ENCODE measurements at regions not wholly inside any gene's neighbourhood (a gene's known extent, or its start where the extent isn't known, plus 50 kb on each side); places are given as distances from the start of the nearest gene placed in this dataset.
A peak's percentile ranks its signal among the peaks of the same experiment; 100 is the strongest.

DNA sequence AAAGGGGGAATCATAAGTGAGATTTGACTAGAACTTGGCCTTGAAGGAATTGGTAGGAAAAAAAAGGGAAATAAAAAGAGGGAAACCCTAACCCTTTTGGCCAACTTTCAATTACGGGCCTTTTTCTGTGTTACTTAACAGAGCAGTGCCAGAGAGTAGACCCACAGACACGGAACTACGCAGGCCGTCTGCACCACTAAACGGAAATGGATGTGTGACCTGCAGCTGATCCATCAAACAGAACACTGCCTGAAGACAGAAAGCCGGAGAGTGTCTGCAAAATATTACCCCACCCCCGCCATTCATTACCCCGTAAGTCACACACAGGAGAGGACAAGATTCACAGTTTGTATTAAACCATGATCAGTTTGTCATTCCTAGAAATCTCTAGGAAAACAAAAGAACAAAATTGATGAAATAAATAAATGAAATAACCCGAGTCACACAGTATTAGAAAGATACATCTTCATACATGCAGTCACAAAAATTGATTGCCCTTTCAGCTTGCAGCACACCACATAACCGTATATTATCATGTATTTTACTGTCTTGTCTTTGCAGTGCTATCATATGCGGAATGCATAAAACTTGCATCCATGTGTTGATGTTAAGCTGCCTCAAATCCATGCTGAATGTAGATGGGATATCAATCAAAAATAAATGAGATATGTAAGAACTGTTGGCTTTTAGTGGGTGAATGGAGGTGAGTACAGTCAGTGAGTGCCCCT is 424.7 kb downstream of the IRS2 start:
- no peak for DNase-seq

DNA sequence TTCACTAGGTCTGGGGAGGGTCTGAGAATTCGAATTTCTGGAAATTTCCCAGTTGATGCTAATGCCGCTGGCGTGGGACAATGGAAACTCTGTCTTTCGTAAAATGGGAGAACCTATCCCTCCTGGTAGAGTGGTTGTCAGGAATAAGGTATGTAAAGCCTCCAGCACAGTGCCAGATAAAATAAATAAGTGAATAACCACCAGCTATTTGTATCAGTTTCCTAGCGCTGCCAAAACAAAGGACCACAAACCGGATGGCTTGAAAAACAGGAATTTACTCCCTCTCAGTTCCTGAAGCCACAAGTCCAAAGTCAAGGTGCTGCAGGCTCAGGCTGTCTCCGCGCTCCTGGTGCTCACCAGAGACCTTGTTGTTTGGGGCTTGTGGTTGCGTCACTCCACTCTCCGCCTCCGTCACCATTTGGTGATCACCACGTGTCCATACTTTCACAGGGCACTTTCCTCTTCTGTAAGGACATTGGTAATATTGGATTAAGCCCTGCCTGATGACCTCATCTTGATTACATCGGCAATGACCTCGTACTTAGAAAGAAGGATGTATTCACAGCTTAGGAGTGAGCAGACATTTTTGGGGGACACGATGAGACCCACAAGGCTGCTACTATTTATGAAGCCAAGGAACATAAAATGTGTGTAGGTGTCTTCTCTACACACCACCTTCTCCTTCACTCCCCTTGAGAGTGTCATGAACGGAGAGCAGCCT is 428.5 kb downstream of the IRS2 start:
- DNase-seq = peak; percentile 15

DNA sequence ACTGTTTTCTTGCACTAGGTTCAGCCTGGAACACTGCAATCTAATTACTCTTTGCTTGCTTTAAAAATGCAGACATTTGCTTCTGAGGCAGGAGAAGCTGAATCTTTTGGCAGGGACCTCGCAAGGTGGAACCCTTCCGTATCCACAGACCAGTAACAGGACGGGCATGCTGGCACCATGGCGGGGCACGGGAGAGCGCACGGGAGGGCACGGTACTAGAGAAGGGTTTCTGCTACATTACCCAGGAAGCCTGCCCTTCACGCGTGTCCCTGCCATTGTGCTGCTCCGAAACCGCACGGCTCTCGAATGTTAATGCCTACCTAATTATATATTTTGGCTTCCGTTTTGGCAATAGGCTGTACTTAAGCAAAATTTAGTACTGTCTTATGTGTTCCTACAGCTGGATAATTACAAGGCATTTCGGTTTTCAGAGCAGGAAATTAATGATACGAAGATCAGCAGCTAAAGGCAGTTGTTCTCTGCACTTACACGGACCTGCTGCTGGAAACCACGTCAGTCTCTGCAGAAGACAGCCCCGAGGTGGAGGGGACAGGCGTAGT is 430.4 kb downstream of the IRS2 start:
- no peak for DNase-seq

DNA sequence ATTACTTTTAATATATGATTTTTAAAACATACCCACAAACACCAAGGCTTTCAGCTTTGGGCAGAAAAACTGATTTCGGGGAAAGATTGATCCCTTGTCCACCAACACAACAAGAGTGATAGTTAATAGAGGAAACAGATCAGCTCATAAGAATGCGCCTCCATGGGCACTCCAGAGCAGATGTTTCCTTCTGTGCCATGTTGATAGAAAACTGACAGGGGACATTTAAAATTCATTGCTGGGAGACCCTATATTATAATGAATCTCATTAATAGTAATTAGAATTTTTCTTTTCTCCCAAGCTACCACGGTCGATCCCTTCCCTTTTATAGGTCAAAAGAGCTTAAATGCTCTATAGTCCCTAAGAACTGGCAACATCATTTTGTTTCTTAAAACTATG is 431.2 kb downstream of the IRS2 start:
- no peak for DNase-seq

DNA sequence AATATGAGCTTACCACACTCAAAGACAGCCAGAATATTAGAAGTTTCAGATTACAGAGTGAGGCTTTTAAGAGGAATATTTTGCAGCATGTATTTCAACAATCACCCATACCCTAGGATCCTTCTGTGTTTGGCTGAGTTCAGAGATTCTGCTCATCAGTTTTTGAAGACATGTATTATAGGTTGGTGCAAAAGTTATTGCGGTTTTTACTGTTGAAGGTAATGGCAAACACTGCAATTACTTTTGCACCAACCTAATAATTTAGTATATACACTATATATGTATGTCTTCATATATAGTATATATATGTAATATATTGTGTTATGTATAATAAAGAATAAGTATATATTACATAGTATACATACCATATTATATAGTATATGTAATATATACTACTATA is 435.1 kb downstream of the IRS2 start:
- DNase-seq = no peak

DNA sequence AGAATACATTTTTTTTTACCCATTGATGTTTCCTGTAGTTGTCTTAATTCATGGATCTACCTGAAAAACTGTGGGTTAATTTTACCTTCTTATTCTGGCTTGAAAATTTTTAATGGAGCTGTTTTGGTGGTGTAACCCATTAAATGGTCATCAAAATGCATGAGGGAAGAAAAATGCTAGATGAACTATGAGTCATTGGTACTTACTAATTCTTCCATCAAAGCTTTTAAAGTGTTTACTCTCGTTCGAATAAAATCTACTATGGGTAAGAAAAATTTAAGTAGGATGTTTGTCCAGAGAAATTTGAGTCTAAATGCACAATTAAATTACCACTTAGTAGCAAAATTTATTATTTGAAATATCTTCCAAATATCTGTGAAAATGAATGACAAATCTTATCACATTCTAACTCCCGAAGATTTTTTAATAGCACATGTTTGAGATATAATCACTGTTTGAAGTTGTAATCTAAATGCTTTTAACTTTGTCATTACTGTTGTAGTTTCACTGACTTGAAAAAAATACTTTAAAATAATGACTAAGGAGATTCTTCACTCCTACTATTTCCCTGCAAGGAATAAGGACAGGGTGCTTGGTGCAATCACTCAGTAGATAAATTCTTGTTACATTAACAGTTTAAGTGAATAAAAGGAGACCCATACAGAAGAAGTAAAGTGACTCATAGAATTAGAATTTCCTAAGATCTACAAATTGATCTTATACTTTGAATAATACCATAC is 437.7 kb downstream of the IRS2 start:
- DNase-seq = peak; percentile 79

DNA sequence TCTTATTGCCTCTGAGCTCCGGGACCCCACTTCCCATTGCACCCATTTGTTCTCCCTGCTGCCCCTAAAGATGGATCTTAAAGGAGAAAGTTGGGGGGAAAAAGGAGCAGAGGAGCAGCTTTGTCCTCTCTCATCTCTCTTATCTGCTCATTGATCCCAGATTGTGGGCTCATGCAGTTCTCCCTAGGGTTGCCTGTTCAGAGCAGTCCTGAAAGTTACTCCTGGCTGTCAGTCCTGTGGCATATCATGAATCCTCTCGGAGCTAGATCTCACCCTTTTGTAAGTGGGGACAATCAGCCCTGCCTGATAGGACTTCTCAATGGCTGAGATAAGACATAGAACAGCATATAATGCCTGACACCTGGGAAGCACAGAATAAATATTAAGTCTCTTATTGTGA is 440.3 kb downstream of the IRS2 start:
- DNase-seq = no peak

DNA sequence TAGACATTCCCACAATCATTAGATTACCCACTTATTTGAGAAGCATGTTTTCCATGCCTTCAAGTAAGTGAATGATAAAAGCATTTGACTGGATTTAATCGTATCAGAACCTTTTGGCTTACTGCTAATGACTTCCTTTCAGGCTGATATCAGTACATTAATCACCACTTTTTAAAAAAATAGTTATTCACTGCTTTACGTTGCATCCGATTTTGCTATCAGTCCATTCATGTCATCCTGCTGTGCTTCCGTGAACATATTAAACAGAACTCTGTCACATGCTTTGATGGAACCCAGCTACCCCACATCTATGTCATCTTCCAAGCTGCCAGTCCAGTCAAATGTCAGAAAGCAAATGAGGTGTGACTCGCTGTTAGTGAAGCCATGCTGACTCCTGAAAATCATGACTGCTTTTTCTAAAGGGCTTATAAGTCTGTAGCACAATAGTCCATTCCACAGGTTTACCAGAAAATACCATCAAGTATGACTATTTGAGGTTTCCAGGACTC is 440.9 kb downstream of the IRS2 start:
- peak; percentile 77 for DNase-seq

DNA sequence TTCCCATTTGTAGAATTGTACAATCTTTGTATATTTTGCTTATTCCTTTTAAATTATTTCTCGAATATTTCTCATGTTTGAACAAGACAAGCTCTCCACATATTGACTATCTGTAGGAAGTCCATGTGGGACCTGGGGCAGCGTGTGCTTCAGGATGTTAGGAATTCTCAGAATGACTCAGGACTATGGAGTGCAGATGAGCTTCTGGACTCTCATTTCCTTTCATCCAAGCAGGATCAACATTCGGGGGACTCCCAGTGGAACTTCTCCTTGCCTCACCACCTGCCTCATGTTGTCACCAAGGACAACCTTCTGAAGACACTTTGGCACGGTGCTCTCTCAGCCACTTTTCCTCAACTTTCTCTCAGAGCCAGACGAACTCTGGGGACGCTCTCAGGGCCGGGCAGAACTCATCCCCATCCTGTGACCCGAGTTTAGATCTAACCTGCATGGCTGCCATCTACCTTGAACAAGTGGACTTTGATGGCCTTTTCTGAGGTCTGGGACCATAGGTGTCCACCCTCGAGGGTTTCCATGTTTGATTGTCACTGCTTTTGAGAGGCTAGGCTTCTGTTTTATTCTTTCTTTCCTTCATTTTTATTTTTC is 441.7 kb downstream of the IRS2 start:
- DNase-seq = peak; percentile 78

DNA sequence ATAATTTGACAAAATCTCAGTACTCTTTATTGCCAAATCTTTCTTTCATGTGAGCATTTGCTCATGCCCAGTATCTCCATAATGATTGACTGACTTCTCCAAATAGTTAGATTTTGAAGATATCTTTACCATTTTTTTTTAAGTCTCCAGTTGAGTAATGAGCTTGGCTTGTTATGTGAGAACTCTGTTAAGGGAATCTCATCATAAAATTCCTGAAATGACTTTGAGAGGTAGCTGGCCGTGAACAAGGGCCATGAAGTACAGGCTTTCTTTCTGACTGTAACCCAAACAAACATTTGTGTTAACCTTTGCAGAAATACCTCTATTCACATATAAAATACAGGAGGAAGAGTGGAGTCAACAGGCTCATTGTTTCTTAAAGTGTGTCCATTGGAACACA is 449.7 kb downstream of the IRS2 start:
- DNase-seq = peak; percentile 86

DNA sequence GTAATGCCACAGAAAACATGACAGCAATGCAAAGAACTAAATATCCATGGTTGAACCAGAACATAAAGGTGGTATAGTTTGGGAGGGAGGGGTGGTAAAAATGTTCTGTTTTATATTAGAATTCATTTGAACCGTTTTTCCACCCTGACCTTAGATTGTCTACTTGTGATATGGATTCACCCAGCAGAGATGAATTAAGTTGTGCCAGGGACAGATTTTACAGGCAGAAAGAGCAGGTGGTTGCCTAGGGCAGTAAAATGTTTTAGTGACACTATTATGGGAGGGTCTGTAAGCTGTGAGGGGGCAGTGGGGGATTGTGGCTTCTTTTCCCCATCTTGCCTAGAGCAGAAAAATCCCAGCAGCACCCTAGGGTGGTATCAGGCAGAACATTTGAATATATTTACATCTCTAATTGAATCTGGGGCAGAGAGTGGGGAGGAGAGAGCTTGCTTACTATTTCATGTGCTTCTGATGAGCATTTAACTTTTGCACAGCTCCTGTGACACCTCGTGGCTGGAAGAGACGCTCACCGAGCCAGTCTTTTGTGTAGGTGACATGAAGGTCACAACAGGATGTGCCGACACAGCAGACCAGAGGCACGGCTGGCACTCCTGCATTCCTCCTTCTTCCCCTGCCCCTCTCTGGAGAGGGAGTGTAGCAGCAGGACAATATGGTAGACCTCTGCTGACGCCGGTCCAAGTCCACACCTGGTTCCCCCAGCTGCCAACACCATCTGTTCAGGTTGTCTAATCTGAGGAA is 452.3 kb downstream of the IRS2 start:
- DNase-seq = no peak

DNA sequence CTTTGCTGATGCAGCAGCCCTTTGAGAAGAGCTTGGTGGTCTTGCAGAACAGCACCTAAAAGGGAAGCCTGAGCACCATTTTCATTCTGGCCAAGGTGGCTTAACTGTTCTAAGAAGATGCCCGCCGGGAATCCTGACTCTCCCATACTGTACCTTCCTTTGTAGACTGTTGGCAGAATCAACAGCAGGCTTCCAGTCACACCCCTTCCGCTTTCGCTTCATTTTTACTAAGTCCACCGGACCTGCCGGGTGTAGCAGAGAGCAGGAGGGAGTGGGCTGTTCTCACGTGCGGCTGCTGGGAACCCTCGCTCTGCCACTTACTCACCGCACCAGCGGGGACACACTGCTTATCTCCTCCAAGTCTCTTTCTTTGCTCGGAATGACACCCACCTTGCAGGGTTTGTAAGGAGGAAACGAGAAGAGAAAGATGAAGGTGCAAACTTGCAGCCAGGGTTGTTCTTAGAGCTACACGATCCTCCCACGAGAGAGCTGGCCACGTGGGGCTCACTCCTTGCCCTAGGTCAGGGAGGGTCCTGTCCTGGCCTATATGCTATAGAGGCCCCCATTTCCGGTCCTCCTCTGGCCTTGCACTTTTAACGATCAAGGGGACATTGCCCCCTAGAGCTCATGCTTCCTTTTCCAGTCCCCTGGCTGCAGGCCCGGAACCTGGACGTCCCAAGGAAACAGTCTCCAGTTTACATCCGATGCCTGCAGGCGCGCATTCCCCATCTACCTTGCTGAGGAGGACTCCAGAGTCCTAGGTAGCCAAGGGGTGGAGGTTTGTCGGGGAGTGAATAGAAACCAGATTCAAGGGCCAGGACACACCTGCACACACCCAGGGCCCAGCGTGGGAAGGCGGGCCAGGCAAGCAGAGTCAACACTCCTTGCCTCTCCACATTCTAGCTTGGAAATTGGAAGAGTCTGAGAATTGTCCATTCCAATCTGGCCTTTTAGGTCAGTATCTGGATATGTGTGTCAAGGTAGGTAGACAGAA is 453.6 kb downstream of the IRS2 start:
- DNase-seq = no peak

DNA sequence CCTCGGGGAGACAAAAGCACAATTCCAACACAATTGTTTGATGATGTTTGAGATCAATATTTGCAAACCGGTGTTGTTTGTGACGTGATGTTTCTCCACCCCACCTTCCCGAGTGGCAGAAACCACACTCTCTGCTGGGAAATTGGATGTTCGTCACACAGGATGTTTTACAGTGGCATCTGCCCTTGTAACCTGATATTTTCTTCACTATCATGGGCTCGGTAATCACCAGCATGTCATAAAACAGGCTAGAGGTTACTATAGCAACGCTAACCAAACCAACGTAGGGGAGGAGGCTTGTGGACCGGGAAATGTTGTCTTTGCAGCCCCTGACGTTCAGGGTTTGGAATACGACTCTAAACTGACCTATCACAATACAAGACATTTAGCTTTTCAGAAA is 454.5 kb downstream of the IRS2 start:
- peak; percentile 87 for DNase-seq

DNA sequence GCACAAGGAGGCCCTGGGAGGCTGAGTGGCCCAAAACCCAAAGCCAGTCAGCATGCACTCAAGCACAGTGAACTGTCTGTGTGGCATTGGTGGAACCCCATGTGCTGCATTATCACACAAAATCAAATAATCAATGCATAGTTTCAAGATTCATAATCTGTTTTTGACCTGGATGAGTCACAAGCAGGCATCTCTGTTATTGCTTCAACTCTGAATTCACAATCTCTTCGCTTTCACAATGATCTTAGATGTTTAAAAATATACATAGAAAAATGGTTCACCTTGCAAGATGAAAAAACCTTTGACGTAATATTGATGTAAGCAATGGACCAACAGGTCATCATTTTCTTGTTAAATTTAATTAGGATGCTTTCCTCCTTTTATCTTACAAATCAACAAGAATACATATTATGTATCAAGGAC is 455.4 kb downstream of the IRS2 start:
- DNase-seq = peak; percentile 44

DNA sequence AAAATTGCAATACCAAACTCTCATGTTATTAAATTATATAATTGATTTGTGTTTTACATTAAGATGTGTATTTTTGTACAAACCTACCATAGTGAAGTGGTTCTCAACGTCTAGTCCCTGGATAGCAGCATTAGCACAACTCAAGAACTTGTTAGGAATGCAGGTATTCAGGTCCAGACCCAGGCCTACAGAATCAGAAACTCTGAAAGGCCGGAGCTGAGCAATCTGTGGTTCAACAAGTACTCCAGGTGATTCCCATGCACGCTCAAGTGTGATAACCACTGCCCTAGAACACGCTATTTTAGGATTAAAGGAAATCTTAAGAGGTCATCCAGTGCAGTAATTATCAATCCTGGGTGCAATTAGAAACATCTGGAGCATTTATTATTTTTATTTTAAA is 456.3 kb downstream of the IRS2 start:
- no peak for DNase-seq

DNA sequence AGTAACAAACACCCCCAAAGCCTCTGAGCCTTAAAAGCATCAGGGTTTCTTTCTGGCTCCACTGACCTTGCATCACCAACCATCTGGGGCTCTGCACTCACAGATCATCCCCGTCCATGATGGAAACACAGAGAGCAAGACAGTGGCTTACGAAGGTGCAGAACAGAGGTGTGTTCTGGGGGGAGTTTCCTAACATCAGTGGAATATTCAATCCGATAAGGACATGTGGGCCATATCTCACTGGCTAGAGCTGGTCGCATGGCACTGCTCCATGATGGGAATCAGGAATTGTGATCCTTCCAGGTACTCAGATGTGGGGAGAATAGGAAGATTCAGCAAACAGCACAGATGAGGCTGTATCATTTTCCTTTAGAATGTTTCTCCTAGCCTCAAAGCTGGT is 457.2 kb downstream of the IRS2 start:
- no peak for DNase-seq

DNA sequence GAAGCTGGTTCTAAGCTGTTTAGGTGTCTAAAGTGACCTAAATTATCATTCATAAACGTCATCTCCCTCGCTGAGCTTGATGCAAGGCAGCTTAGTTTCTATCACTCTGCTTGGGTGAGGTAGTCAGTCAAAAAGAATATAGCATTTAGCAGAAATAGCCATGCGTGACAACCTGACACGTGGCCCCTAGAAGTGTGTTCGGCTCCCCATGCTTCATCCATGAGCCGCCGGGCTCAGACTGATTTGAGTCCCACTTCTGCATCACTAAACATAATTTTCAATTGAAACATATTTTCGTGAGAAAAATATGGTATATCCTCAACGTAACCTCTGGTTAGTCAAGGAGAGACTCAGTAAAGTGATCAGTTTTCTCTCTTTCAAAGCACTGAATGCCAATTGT is 459.8 kb downstream of the IRS2 start:
- DNase-seq = no peak

DNA sequence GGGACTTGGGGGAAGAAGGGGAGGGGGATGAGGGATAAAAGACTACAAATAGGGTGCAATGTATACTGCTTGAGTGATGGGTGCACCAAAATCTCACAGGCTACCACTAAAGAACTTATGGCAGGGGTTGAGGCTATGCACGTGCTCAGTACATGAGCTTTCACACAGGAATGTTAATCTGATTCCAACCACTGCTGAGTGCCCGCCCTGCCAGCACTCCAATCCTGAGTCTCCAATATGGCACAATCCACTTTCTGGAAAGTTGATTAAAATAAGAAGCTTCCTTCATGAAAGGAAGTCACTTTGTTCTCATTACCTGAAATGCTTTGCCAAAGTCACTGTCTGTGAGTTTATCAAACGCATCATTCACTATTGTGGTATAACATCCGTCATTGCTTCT is 463.0 kb downstream of the IRS2 start:
- DNase-seq = no peak

DNA sequence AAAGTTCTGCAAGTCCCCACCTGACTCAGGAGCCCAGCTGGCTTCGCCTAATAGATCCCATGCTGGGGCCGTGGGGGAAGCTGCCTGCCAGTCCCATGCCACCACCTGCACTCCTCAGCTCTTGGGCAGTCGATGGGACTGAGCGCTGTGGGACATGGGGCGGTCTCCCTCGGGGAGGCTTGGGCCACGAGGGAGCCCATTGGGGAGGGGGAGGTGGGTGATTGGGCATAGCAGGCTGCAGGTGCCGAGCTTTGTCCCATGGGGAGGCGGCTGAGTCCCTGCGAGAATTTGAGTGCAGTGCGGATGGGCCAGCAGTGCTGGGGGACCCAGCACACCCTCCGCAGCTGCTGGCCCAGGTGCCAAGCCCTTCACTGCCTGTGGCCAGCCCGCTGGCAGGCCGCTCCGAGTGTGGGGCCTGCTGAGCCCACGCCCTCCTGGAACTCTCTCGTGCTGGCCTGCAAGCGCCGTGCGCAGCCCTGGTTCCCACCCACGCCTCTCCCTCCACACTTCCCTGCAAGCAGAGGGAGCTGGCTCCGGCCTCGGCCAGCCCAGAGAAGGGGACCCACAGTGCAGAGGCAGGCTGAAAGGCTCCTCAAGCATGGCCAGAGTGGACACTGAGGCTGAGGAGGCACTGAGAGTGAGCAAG is 467.3 kb downstream of the IRS2 start:
- DNase-seq = no peak

DNA sequence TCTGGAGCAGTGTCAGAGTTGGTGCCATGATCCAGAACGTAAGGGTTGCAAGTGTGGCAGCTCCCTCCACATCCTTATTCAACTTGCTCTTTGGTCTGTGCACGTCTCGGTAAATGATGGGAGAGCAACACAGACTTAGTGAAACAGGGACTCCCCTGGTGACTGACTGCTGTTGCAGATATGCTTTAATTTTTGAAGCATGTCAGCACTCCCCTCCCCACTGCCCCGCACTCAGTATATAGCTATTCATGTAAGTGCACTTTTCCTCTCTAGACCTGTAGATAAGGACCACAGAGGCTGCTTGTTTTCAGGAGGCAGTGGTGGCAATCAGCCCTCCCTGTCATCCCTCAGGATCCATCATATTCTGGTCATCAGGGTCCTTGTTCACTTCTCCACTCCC is 470.9 kb downstream of the IRS2 start:
- no peak for DNase-seq

All from fibroblast of skin of right quadriceps (primary cell).